ENCODE measurements at regions not wholly inside any gene's neighbourhood (a gene's known extent, or its start where the extent isn't known, plus 50 kb on each side); places are given as distances from the start of the nearest gene placed in this dataset.

DNA sequence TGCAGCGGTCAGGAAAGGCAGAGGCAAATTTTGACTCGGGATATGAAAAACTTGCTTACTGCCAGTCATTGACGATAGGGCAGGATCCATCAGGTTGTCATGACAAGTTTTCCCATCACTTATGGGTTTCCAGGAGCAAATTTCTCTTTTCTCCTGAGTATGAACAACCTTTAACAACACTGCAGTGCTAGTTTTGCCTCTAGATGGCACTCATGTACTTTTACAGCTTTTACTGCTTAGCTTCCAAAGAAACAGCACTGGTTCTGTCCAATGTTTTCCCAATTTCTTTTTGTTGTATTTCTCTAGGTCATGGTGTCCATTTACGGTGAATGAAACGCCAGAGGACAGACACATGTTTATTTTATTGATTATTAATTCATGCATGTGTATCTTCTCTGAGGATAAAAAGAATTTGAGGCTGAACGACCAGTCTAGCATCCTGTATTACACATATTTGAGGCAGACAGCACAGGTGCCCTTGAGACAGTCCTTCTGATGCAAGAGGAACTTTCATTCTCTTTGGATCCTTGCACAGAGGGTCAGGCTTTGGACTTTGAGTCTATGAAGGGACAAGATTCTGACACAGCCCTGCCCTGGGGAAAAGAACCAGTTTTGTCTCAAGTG is 112.3 kb upstream of the TRABD2B start:
- H3K9me2 ChIP-seq (ENCODE audit: insufficient read depth), result no peaks in the 10 kb centered on the region
- no peak overlapping the region for H2AFZ ChIP-seq
- H3K4me3 ChIP-seq, result no peak overlapping the region
- H3F3A ChIP-seq (ENCODE audit: insufficient read depth, low read depth), result no peaks in the 10 kb centered on the region
- no peak overlapping the region for H3K4me2 ChIP-seq
- ChIA-PET POLR2A (ENCODE audit: unreplicated experiment) (no interaction called here), CTCF (no interaction called here)
- intact Hi-C loops (cut with micrococcal nuclease; ENCODE audit: unreplicated experiment), result loop anchor here (1.0 kb wide), 2 partner anchors 93 to 389 kb away; no protein-coding TSS in a partner anchor
- no TSS peak for BruUV-seq (replicated peaks)
- H3K4me1 ChIP-seq (replicated peaks; ENCODE audit: insufficient read depth), result no peaks in the 10 kb centered on the region
- no peaks in the 10 kb centered on the region for H3K9me3 ChIP-seq (ENCODE audit: insufficient read depth, low read depth)
- TF ChIP-seq EZH2 (IDR thresholded peaks at IDR 0.05; ENCODE audit: low read depth), result no peak
- TF ChIP-seq, protein P1, sequence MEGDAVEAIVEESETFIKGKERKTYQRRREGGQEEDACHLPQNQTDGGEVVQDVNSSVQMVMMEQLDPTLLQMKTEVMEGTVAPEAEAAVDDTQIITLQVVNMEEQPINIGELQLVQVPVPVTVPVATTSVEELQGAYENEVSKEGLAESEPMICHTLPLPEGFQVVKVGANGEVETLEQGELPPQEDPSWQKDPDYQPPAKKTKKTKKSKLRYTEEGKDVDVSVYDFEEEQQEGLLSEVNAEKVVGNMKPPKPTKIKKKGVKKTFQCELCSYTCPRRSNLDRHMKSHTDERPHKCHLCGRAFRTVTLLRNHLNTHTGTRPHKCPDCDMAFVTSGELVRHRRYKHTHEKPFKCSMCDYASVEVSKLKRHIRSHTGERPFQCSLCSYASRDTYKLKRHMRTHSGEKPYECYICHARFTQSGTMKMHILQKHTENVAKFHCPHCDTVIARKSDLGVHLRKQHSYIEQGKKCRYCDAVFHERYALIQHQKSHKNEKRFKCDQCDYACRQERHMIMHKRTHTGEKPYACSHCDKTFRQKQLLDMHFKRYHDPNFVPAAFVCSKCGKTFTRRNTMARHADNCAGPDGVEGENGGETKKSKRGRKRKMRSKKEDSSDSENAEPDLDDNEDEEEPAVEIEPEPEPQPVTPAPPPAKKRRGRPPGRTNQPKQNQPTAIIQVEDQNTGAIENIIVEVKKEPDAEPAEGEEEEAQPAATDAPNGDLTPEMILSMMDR (conservative IDR thresholded peaks at IDR 0.05), result peak; percentile 73
- H3K79me2 ChIP-seq (ENCODE audit: low read depth), result no peaks in the 10 kb centered on the region
- H3K36me3 ChIP-seq (ENCODE audit: low read depth), result no peaks in the 10 kb centered on the region
- H3K27ac ChIP-seq, result no peak overlapping the region
- DNase-seq, result peak in 1 of 2 experiments; percentile 10
- H3K27me3 ChIP-seq (ENCODE audit: insufficient read depth, low read depth), result no peaks in the 10 kb centered on the region
- no peaks in the 10 kb centered on the region for H4K20me1 ChIP-seq (ENCODE audit: insufficient read depth)

DNA sequence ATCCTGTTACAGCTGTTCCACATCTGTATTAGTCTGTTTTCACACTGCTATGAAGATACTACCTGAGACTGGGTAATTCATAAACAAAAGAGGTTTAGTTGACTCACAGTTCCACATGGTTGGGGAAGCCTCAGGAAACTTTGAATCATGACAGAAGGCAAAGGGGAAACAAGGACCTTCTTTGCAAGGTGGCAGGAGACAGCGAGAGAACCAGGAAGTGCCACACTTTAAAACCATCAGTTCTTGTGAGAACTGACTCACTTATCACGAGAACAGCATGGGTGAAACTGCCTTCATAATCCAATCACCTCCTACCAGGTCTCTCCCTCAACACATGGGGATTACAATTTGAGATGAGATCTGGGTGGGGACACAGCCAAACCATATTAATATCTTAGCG is 110.3 kb upstream of the TRABD2B start:
- no peaks in the 10 kb centered on the region for H3K79me2 ChIP-seq (ENCODE audit: low read depth)
- H3K9me3 ChIP-seq (ENCODE audit: insufficient read depth, low read depth), result no peaks in the 10 kb centered on the region
- POLR2A ChIA-PET (ENCODE audit: unreplicated experiment), result no interaction called here
- no peaks in the 10 kb centered on the region for H3K4me1 ChIP-seq (replicated peaks; ENCODE audit: insufficient read depth)
- H3K27ac ChIP-seq, result no peak overlapping the region
- intact Hi-C loops (cut with micrococcal nuclease; ENCODE audit: unreplicated experiment), result no loop called here
- no peak overlapping the region for H2AFZ ChIP-seq
- CTCF ChIA-PET, result no interaction called here
- no peaks in the 10 kb centered on the region for H3K9me2 ChIP-seq (ENCODE audit: insufficient read depth)
- no peaks in the 10 kb centered on the region for H3F3A ChIP-seq (ENCODE audit: insufficient read depth, low read depth)
- DNase-seq, result no peak
- no peak for TF ChIP-seq EZH2 (IDR thresholded peaks at IDR 0.05; ENCODE audit: low read depth)
- TF ChIP-seq, protein P1 (conservative IDR thresholded peaks at IDR 0.05), result no peak
- no TSS peak for BruUV-seq (replicated peaks)
- no peaks in the 10 kb centered on the region for H4K20me1 ChIP-seq (ENCODE audit: insufficient read depth)
- H3K4me2 ChIP-seq, result no peak overlapping the region
- no peak overlapping the region for H3K4me3 ChIP-seq
- H3K27me3 ChIP-seq (ENCODE audit: insufficient read depth, low read depth), result no peaks in the 10 kb centered on the region
- H3K36me3 ChIP-seq (ENCODE audit: low read depth), result no peaks in the 10 kb centered on the region

DNA sequence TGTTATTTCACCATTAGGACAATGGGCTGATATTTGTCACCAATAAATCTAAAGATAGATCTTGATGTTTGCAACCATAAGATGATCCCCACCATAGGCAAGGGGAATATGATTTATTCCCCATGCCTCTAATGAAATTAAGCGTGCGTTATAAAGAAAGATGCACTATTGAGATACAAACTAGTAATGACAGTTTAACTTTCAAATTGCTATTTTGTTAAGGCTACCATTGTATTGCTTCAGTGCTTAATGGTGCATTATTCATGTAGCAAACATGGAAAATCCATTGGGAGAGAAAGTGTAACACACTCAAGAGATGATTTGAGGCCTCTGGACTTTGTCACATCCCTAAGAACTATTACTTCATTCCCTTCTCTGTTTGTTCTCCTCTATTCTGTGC is 108.9 kb upstream of the TRABD2B start:
- Histone ChIP-seq H3K79me2 (ENCODE audit: low read depth) (no peaks in the 10 kb centered on the region), H4K20me1 (ENCODE audit: insufficient read depth) (no peaks in the 10 kb centered on the region), H3K4me1 (replicated peaks; ENCODE audit: insufficient read depth) (no peaks in the 10 kb centered on the region), H2AFZ (no peak overlapping the region), H3K27ac (no peak overlapping the region), H3K4me3 (no peak overlapping the region), H3F3A (ENCODE audit: insufficient read depth, low read depth) (no peaks in the 10 kb centered on the region), H3K36me3 (ENCODE audit: low read depth) (no peaks in the 10 kb centered on the region), H3K27me3 (ENCODE audit: insufficient read depth, low read depth) (no peaks in the 10 kb centered on the region), H3K9me3 (ENCODE audit: insufficient read depth, low read depth) (no peaks in the 10 kb centered on the region), H3K4me2 (no peak overlapping the region), H3K9me2 (ENCODE audit: insufficient read depth) (no peaks in the 10 kb centered on the region)
- ChIA-PET CTCF (no interaction called here), POLR2A (ENCODE audit: unreplicated experiment) (no interaction called here)
- BruUV-seq (replicated peaks), result no TSS peak
- intact Hi-C loops (cut with micrococcal nuclease; ENCODE audit: unreplicated experiment), result no loop called here
- no peak for TF ChIP-seq EZH2 (IDR thresholded peaks at IDR 0.05; ENCODE audit: low read depth)
- TF ChIP-seq, protein P1 (conservative IDR thresholded peaks at IDR 0.05), result no peak
- no peak for DNase-seq
